ENCODE measurements at regions not wholly inside any gene's neighbourhood (a gene's known extent, or its start where the extent isn't known, plus 50 kb on each side); places are given as distances from the start of the nearest gene placed in this dataset.

- no peak for DNase-seq (ENCODE audit: low spot score)
Measured at GRCh38 chr2:240208631-240209211, 68.3 kb upstream of the OTOS start.

GRCh38 chr2:240209493-240209892 lies 69.0 kb upstream of the OTOS start:
- DNase-seq (ENCODE audit: low spot score) (no peak), ATAC-seq (no peak)

More at GRCh38 chr2:240208631-240209211, 68.3 kb upstream of the OTOS start:
- no peak for ATAC-seq

- DNase-seq (ENCODE audit: low spot score) = no peak
- no peak for ATAC-seq
Measured at GRCh38 chr2:240210198-240210965, 69.9 kb upstream of the OTOS start.

GRCh38 chr2:240211096-240211495 lies 70.6 kb upstream of the OTOS start:
- DNase-seq (ENCODE audit: low spot score) = no peak
- no peak for ATAC-seq

- ATAC-seq (no peak), DNase-seq (ENCODE audit: low spot score) (no peak)
Measured at GRCh38 chr2:240211598-240212424, 71.4 kb upstream of the OTOS start.

GRCh38 chr2:240212425-240213225 lies 72.2 kb upstream of the OTOS start:
- ATAC-seq = no peak
- DNase-seq (ENCODE audit: low spot score) = no peak

GRCh38 chr2:240213226-240213475 lies 72.7 kb upstream of the OTOS start:
- DNase-seq (ENCODE audit: low spot score) = no peak
- ATAC-seq = no peak

- DNase-seq (ENCODE audit: low spot score) = no peak
Measured at GRCh38 chr2:240213476-240214421, 73.3 kb upstream of the OTOS start.

GRCh38 chr2:240214790-240215675 lies 74.6 kb upstream of the OTOS start:
- DNase-seq (ENCODE audit: low spot score) = no peak
- ATAC-seq = no peak

More at GRCh38 chr2:240213476-240214421, 73.3 kb upstream of the OTOS start:
- no peak for ATAC-seq

GRCh38 chr2:240215676-240216051 lies 75.2 kb upstream of the OTOS start:
- ATAC-seq (no peak), DNase-seq (ENCODE audit: low spot score) (no peak)

- ATAC-seq (no peak), DNase-seq (ENCODE audit: low spot score) (peak; percentile 35)
Measured at GRCh38 chr2:240216167-240216566, 75.7 kb upstream of the OTOS start.

- ATAC-seq (no peak), DNase-seq (ENCODE audit: low spot score) (peak; percentile 40)
Measured at GRCh38 chr2:240217431-240218301, 77.2 kb upstream of the OTOS start.

- DNase-seq (ENCODE audit: low spot score) (peak; percentile 28), ATAC-seq (no peak)
Measured at GRCh38 chr2:240219208-240219890, 78.9 kb upstream of the OTOS start.

GRCh38 chr2:240220371-240220770 lies 79.9 kb upstream of the OTOS start:
- no peak for ATAC-seq
- no peak for DNase-seq (ENCODE audit: low spot score)

- ATAC-seq (no peak), DNase-seq (ENCODE audit: low spot score) (no peak)
Measured at GRCh38 chr2:240223631-240224030, 83.2 kb upstream of the OTOS start.

GRCh38 chr2:240224676-240225075 lies 84.2 kb upstream of the OTOS start:
- ATAC-seq (no peak), DNase-seq (ENCODE audit: low spot score) (no peak)

- no peak for DNase-seq (ENCODE audit: low spot score)
- ATAC-seq = no peak
Measured at GRCh38 chr2:240225131-240225530, 84.7 kb upstream of the OTOS start.

Data from left lobe of liver (tissue), 2 donors.